NCI-H226 (cell line): ENCODE measurements at regions not wholly inside any gene's neighbourhood (a gene's known extent, or its start where the extent isn't known, plus 50 kb on each side); places are given as distances from the start of the nearest gene placed in this dataset.

Source experiments
- DNase-seq: peaks from one replicate; pipeline ENCODE4 v3.0.0-alpha.2; 2015

DNA sequence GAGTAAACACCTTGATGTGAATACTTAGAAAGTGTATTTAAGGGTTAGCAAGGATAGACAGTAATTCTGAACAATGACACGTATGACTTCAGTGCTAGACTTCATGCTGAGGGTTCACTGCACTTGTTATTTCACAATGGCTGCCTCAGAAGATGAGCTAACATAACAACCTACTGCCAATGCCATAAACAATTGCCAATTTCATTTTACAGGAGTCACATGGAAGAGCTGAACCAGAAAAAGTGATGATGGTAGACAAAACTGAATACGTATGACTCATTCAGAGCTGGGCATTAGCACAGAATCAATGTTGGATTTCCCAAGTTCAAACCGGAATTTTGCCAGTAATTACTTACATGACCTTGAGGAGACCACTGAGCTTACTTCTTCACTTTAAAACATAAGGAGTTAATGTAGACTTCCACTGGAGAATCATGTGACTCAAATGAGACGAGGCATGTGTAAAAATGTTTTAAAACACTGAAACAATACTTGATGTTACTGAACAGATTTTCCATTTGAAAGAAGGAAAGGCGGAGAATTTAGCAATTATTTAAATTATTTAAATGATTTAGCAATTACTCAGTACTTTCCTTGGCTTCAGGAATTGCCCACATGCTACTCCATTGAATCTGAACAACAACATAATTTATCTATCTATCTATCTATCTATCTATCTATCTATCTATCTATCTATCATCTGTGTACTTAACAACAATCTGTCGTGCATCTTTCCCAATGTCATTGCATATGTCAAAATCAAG is 868.5 kb upstream of the SLIT2 start:
- no peak for DNase-seq

GRCh38 chr4:19381068-19381467 is 870.6 kb upstream of the SLIT2 start:
- peak; percentile 29 for DNase-seq

DNA sequence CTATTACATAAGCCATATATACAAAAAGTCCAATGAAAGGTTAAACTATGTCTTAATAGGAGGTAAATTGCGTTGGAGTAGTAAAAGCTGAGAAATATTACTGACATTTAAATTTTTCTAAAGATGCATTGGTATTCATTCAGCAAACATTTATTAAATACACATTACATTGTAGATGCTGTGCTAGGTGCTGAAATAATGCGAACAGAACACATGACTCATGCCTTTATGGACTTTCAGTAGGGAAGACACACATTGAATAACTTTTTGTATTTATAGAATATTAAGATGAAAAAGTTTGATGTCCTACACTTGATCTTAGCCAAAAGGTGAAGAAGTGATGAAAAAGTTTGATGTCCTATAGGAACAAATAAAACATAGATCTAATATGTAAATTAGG is 871.1 kb upstream of the SLIT2 start:
- DNase-seq: no peak

DNA sequence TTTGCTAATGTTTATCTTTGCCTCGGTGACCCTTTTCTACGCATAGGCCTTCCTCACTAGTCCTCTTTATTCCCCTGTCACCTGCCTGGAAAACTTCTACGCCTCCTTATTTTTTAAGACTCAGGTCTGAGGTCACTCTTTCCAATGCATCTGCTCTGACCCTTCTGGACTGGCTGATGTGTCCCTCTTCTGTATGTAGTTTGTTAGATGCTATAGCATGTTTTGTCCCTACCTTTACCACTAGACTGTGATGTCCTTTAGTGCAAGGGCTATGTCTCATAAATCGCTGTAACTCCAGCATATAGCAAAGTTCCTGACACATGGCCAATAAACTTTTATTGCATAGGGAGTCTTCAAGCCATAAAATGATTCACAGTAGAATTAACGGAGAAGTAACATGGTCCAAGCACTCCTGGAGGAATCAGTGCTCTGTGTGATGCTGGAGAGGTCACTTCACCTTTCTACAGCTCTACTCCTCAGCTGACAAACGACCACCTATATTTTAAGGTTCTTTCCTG is 872.5 kb upstream of the SLIT2 start:
- DNase-seq: no peak

DNA sequence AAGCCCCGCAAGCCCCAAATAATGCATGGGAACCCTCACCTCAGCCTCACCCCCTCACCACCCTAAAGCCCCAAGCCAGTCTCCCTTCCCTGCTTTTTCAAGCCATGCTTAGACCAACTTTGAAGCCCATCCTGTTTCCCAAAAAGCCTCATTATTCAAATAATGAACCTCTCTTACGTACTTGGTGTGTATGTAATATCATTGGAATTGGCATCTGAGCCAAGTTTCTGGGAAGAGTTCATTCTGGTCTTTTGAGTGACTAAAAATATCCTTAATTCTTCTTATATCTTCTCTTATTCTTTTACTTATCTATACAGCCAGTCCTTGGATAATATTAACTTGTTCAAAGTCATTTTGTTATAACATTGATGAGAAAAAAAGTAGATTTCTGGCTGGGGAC is 875.8 kb upstream of the SLIT2 start:
- DNase-seq: no peak

- no peak for DNase-seq
These were observed 876.4 kb upstream of the SLIT2 start for GRCh38 chr4:19375136-19375804.

- DNase-seq: no peak
These were observed 879.3 kb upstream of the SLIT2 start for GRCh38 chr4:19372390-19372789.

DNA sequence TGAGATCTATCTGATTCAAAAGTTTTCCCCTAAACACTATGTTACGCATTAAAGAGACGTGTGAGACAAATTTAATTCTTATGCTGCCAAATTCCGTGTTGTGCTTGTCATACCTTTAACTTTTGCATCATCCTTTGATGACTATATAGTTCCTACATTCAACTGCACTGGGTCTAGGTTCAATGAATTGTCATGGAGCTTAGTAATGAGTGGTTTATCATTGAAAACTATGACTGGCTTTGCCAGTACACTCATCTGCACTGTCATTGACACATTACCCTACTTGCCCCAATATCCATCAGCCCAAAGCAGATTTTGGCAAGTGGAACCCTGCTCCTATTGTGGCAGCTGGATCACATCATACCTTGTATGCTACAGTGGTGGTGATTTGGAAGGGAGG is 882.9 kb upstream of the SLIT2 start:
- DNase-seq: no peak

DNA sequence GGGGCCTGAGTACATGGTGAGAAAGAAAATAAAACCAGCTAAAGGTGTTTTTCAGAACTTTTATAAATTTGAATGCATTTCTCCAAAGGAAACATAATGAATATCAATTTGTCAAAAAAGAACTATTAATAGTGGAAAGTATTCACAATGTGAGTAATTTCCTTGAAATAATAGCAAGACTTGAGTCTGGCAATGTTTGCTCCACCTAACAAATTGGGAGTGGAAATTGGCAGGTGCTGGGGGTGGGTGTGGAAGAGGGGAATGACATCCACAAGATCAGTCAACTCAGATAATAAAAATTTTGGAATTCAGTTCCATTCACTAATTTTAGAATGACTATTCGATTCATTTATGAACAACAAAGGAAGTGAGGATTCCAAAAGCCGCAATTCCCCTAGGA is 884.8 kb upstream of the SLIT2 start:
- DNase-seq: no peak

- no peak for DNase-seq
These were observed 893.7 kb upstream of the SLIT2 start for GRCh38 chr4:19358015-19358414.

DNA sequence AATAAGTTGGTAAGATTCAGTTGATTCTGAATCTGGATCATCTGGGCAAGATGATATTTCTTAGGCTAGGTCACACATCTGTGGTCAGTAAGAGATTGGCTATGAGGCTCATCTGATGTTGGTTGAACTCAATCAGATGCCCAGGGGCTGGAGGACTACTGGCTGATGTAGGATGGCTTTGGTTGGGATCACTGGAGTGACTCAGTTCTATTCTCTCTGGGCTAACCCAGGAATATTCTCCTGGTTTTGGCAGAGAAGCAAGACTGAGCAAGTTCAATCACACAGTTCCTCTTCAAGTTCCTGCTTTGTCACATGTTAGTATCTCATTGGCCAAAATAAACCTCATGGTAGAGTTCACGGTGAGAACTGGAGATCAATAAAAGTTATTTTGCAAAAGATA is 902.3 kb upstream of the SLIT2 start:
- no peak for DNase-seq

DNA sequence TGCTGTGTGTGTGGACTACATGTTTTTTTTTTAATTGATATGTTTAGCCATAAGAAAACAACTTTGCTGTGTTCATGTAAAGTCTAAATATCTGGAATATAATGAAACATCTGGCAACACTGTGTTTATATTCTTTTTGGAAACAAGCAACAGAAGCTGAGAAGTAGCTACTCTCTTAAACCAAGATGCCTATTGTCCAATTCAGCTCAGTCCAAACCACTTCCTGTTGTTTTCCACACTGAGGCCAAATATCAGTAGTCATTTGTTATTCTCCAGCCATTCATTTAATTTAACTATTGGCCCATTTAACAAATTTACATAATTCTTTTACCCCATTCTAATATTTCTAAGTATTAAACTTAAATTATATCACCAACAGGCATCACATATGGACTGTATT is 903.0 kb upstream of the SLIT2 start:
- DNase-seq: no peak

DNA sequence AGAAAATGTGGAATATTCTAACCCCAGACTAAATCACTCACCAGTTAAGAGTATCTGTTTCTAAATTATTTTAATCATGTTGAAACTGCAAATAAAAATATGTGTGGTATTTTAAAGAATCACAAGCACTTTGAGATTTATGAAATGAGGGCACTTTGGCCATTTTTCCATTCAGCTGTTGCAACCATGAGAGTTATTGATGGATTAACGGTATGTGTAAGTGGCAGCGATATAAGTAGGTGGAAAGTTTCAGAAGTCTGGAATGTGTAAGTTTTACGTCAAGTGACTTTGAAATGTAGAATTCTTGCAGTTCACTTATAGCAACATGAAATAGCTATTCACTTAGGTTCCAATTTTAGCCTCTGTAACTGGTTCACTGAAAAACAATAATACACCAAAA is 905.1 kb upstream of the SLIT2 start:
- DNase-seq: no peak

DNA sequence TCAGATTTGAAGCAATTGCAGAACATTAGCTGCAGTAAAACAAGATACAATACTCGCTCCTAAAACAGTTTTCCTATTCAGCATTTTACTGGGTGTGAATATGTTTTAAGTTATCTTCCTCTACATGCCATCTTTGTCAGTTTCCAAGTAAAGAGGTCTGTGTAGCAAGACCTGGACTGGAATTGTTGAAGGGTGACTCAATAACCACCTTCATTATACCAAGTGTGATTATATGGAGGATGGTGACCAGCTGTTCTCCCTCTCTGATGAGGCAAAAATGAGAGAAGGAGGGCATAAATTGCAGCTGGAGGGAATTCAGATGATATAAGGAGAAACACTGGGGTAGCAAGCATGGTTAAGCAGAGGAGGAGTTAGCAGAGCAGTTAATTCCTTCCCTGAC is 922.1 kb upstream of the SLIT2 start:
- DNase-seq: no peak

DNA sequence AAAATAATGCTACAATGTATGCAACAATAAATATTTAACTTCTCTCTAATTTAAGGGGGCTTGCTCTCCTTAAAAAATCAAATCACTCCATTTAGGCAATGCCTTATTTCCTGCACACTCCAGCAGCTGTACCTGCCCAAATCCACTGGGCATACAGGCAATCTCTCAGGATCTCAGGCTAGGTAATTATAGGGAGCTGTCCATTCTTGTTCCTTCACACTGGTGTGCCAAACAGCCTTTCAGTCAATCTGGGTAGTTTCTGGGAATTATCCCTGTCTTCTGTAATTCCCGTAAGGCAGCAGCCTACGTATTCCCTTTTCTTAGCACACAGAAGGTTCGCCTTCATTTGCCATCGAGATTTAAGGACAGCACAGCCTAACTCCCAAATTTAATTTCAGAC is 922.6 kb upstream of the SLIT2 start:
- DNase-seq: no peak

DNA sequence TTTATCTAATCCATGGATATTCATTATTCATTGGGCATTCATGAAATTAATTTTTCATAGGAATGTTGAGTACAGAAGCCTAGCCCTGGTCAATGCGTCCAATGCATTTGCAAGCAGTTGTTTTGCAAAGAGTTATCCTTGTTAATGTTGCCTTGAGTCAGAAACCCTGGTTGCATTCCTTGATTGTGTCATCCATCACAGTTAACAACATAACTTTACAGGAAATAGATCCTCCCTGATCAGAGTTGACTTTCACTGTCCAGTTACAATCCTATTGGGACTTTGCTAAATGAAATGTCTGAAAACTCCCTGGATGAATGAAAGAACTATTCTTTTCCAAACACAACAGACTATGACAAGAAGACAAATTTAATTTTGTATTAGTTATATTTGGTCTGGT is 924.3 kb upstream of the SLIT2 start:
- DNase-seq: no peak

- no peak for DNase-seq
These were observed 927.5 kb upstream of the SLIT2 start for GRCh38 chr4:19324184-19324583.

DNA sequence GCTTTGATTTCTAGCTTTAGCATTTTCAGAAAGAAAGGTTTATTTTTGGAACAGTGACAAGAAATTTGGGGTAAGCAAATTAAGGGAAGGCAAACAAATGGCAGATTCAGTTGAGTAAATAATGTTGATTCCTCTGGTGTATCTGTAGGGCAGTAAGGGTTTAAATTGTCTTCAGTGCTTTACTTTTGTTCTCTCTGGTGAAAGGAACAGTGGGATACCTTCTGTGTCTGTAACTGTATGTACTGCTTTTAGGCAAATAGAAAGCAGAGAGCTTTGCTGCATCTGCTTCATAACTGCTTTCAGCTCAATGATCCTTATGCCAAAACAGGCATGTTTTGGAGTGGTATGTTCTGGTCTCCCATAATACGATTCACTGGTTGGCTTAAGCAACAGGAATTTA is 932.1 kb upstream of the SLIT2 start:
- no peak for DNase-seq

- no peak for DNase-seq
These were observed 934.3 kb upstream of the SLIT2 start for GRCh38 chr4:19317377-19317776.

GRCh38 chr4:19314116-19314515 is 937.6 kb upstream of the SLIT2 start:
- DNase-seq: no peak

GRCh38 chr4:19309378-19309777 is 942.3 kb upstream of the SLIT2 start:
- DNase-seq: no peak

GRCh38 chr4:19304028-19304427 is 947.7 kb upstream of the SLIT2 start:
- no peak for DNase-seq

DNA sequence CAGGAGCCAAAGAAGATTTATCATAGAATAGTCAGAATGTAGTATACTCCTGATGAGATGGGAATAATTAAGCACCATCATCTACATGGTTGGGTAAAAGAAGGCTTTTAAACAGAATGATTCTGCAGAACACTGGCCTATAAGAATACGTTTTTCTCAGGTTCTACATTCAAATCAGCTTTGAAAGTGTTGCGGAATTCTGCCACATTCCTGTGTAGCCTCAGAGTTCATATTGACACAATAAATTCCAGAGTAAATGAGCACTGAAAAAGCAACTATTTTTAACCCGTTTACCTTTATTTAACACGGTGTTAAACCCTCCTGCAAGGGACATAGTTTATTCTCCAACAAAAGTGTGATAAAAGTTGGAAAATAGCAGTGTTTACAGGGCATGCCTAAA is 950.2 kb upstream of the SLIT2 start:
- DNase-seq: no peak

DNA sequence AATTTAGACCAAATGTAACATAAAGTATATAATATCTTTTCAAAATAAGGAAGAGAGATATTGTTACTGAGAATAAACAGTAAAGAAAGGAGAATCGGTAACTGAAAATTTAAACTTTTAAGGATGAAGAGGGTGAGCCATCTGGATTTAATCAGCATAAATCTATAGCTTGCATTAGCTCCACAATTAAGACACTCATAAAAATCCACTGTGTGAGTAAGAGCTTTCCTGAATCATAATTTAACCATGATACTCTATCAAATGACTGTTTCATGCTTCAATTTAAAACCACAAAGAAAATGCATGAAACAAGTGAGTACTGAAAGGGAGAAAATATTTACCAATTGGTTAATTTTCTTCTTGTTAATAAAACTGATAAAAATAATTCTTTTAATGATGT is 951.5 kb upstream of the SLIT2 start:
- DNase-seq: no peak

GRCh38 chr4:19298998-19299397 is 952.7 kb upstream of the SLIT2 start:
- no peak for DNase-seq
